Activated T-helper 1 cell treated with Interleukin-2 at 50 U/mL for 16 hours (primary cell): ENCODE measurements at regions not wholly inside any gene's neighbourhood (a gene's known extent, or its start where the extent isn't known, plus 50 kb on each side); places are given as distances from the start of the nearest gene placed in this dataset.

Source experiments
- DNase-seq: peaks from one replicate; pipeline ENCODE4 v3.0.0-alpha.2; 2020; ENCODE audit warnings: low read depth

GRCh38 chrX:26373829-26374228 lies 157.9 kb downstream of the MAGEB5 start:
- no peak for DNase-seq

GRCh38 chrX:26352891-26353430 lies 137.0 kb downstream of the MAGEB5 start:
- DNase-seq = no peak

GRCh38 chrX:26347171-26347570 lies 131.2 kb downstream of the MAGEB5 start:
- DNase-seq = no peak

- no peak for DNase-seq
These were observed 118.3 kb downstream of the MAGEB5 start for GRCh38 chrX:26334232-26334631.

- no peak for DNase-seq
These were observed 112.8 kb downstream of the MAGEB5 start for GRCh38 chrX:26328608-26329319.

GRCh38 chrX:26309262-26309661 lies 93.3 kb downstream of the MAGEB5 start:
- DNase-seq = no peak

GRCh38 chrX:26295425-26295824 lies 79.5 kb downstream of the MAGEB5 start:
- DNase-seq = no peak

GRCh38 chrX:26286836-26287235 lies 70.9 kb downstream of the MAGEB5 start:
- no peak for DNase-seq
